NCI-H1930 (cell line): ENCODE measurements at regions not wholly inside any gene's neighbourhood (a gene's known extent, or its start where the extent isn't known, plus 50 kb on each side); places are given as distances from the start of the nearest gene placed in this dataset.
"Not testable (repeated sequence)": the region's sequence is repeated elsewhere in the genome, so short reads cannot be mapped to it uniquely, and the experiment has no call there.

Source experiments
- DNase-seq, 2 experiments: peaks; one replicate each; lab custom pipeline; 2025; lab: John Stamatoyannopoulos, UW

DNA sequence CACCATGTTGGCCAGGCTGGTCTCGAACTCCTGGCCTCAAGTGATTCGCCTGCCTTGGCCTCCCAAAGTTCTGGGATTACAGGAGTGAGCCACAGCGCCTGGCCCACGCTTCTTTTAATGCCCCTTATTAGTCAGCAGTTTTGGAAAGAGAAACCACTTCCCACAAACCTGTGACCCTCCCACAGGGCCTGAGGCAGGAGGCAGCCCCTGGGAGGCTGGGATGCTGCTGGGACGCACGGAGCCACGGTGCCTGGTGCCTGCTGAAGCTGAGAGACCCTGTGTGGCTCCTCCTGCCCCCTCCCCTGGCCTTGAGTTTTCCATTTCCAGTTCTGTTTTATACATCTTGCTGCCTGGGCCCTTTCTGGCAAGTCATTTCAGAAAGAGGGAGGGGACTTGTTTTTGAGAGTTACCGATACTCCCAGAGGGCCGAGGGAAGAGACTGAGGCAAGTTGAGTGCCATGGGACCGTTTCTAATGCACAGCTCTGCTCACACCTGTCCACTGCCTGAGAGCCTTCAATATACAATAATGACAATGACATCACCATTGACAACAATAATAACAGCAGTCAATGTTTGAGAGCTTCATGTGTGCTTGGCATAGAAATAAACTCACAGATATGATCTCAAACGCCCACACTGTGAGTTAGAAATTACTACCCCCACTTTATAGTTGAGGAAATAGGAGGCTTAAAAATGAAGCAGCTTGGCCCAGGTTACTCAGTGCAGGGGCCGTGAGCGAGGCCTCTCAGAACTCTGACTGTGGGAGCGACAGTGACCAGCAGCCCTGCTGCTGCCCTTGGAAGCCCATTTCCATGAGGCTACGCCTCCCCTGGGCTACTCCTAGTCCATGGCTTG lies 78.1 kb upstream of the YWHAQ start:
- no peak for DNase-seq

DNA sequence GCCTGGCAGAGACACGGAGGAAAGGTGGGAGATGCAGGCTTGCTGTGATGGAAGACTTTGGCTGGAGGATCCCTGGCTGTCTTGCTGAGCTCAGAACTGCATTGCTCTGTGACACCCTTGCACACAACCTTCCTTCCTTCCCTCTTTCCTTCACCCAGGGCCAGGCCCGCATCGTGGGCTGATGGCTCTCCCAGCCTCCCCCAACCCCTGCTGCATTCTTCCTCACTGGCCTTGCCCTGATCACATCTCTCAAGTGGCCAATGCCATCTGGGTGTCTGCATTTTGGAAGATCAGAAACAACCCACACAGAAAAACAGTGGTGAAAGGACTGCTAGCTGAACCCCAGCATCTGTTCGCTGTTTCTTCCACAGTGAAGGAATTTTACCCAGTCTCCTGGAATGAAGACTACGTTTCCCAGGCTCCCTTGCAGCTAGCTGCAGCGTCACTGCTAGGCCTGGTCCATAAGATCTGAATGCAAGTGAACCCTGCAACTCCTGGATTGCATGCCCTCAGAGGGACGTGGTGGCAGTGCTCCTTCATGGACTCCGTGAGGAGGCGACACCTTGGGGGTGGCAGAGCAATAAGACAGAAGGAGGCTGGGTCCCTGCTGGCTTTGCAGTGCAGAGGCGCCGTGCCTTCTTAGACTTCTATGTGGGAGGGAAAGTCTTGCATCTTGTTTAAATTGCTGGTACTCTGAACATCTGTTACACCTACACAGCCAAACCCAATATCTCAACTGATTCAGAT lies 78.9 kb upstream of the YWHAQ start:
- no peak for DNase-seq

DNA sequence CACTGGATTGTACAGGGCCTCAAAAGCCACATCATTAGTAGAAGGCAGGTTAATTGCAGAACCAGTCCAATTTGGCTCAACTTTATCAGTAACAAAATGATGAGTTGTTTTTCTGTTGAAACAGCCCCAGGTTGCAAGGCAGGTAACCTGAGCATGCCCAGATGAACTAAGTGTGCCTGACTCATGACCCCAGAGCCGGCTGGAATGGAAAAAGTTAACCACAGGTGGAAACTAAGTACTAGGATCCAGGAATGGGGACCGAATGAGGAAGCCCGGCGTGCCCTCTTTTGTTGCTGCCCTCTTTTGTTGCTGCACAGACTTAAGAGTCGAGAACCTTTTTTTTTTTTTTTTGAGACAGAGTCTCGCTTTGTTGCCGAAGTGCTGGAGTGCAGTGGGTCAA lies 79.5 kb upstream of the YWHAQ start:
- DNase-seq: no peak

DNA sequence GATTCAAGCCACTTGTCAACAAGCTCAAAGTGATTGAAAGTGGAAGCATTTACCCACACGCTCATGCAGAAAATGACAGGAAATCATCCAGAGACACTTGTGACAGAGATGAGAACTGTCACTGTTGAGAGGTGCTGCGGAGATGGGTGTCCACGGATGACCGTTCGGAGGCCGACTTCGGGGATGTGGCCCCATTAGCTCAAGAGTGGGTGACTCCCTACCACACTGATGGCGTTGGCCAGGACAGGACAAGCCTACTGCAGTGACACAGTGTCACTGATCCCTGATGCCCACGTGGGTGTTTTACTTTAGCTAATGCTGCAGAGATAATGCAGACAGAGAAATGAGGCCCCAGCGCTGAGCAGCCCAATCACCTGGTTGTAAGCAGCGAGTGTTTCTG lies 81.5 kb upstream of the YWHAQ start:
- DNase-seq: no peak

DNA sequence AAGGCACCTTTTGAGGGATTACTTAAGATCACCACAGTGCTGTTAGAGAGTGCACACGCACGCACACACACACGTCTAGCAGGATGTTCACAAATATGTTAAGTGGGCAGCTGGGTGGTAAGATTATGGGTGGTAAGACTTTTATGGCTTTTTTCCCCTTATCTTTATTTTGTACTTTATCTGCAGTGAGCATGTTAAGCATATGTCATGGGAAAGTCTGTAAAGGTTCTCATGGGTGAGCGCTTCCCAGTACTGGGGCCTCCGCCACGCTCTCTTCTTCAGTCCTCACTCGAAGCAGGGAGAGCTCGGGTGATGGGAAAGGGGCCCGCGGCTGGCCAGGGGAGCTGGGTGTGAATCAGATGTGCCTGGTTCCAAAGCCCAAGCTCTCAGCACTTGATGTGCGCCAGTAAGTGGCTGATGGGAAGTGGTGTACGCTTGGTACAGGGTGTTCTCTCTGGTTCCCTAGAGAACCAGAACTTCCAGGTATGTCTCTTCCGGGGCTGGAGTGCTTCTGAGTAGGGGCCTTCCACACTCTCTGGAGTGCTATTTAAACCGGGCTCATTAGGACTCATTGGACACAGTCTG lies 83.9 kb upstream of the YWHAQ start:
- no peak for DNase-seq

DNA sequence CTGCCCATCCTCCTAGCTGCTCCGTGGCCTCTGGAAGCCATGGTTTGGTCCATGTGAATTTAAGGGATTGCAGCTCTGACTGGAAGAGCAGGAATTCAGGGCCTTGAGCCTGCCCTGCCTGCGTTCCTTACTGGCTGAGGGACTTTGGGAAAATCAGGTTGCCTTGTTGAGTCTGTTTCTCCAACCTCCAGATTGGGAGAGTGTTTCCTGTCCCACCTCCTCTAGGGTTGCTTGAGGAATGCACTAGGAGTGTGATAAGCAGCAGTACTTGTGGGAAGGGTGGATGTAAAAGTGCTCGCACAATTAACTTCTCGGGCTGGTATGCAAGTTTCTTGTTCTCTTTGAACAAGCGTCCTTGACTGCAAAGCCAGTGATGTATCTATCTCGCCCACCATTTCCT lies 84.4 kb upstream of the YWHAQ start:
- DNase-seq: no peak

DNA sequence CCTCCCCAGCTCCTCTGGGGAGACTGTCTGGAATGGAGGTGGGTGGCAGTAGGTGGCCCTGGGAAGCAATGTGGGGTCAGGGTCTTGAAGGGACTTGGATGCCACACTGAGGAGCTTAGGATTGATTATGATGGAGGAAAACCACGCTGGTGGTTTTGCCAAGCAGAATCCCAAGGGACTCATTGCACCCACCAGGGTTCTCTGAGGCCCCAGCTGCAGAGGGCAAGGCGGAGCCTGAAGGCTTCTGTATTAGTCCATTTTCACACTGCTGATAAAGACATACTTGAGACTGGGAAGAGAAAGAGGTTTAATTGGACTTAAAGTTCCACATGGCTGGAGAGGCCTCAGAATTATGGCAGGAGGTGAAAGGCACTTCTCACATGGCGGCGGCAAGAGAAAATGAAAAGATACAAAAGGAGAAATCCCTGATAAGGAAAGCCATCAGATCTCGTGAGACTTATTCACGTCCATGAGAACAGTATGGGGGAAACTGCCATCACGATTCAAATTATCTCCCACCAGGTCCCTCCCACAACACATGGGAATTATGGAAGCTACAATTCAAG lies 87.2 kb upstream of the YWHAQ start:
- DNase-seq: no peak

DNA sequence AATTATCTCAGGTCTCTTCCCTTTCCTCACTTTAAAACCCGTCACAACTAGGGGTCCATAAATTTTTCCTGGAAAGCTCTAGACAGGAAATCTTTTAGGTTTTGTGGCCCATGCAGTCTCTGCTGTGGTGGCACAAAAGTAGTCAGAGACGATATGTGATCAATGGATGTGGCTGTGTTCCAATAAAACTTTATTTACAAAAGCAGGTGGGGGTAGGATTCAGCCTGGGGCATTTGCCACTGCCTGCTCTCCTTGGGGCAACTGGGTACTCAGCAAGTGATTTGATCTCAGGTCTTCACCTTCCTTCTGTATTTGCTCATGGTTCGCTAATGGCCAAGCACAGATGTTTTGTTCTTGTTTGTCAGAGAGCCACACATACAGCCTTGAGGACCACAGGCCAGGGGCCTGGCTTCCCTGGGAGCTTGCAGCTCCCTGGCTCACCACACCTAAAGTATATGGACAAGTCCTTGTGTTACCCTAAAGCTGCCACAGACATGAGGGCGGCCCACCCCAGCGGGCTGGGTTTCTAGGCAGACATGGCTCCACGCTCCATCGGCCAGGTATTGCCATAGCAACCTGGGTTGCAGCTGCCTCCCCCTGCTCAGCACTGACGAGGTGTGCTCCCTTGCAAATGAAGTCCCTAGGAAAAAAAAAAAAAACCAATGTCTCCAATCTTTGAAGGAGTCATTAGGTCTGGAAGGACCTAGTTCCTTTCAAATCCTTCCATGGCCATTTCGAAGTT lies 89.7 kb upstream of the YWHAQ start:
- DNase-seq: no peak

DNA sequence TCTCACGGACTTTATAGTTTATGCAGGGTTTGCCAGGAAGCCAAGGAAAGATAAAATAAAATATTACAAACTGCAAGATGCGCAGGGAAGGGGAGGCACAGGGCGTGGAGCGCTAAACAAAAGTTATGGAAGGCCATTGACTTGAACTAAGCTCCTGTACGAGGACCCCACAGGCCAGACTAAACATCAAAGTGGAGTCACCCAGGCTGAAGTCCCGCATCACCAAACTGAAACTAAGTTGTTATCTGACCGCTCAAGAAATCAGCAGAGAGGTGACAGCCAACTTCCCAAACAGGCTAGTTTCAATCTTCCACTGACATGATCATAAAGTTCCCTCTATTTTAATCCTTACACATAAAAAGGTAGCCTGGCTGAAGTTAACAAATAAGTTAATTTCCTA lies 90.5 kb upstream of the YWHAQ start:
- no peak for DNase-seq

DNA sequence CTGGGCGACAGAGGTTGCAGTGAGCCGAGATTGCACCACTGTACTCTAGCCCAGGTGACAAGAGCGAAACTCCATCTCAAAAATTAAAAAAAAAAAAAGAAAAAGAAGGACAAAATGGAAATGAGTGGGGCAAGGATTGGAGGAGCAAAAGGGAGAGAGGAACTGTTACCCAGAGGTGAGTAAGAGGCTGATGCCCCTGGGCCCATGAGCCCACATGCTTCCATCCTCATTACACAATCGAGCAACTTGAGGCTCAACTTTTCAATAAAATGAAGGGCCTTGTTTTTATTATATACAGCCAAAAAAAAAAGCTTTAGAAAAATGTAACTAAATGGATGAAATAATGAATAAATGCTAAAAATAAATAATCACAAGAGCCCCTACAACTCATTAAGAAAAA lies 91.7 kb upstream of the YWHAQ start:
- no peak for DNase-seq

DNA sequence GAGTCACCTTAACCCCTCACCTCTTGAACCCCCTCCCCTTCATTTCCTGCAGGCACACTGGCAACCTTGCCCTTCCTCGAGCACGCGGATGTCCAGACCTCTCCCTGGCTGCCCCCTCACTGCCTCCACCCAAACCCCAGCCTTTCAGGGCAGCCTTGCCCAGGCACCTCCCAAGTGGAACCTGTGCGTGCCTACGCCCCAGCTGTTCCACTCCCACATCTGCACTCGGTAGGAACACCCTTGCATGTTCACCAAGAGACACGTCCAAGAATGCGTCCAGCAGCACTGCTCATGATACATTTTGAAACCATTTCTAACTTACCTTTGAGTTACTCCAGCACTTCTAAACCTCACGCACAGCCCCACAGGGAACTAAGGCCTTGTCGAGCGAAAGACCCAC lies 93.8 kb upstream of the YWHAQ start:
- no peak for DNase-seq

DNA sequence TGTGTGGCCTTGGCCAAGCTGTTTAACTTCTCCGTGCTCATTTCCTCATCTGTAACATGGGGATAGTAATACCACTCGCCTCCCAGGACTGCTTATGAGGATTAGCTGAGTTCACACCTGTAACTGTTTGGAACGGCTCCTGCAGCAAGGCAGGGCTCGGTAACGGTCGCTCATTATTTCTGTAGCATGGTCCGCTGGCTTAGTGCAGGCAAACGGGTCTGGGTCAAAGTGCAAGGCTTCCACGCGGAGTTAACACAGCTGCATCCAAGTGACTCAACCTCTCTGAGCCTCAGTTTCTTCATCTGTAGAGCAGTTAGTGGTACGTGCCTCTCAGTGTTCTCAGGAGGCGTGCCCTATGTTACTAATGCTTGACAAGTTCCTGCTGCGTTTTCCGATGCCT lies 94.3 kb upstream of the YWHAQ start:
- no peak for DNase-seq

DNA sequence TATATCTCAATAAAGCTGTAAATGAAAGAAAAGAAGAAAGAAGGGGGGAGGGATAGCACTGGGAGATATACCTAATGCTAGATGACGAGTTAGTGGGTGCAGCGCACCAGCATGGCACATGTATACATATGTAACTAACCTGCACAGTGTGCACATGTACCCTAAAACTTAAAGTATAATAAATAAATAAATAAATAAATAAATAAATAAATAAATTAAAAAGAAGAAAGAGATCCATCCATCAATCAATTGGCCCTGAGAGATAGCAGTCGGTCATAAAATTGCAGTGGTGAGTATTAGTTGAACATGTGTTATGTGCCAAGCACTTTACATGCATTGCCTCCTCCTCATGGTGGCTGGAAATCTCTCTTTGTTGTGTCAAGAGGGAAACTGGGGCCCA lies 95.2 kb upstream of the YWHAQ start:
- DNase-seq: not testable (repeated sequence)

DNA sequence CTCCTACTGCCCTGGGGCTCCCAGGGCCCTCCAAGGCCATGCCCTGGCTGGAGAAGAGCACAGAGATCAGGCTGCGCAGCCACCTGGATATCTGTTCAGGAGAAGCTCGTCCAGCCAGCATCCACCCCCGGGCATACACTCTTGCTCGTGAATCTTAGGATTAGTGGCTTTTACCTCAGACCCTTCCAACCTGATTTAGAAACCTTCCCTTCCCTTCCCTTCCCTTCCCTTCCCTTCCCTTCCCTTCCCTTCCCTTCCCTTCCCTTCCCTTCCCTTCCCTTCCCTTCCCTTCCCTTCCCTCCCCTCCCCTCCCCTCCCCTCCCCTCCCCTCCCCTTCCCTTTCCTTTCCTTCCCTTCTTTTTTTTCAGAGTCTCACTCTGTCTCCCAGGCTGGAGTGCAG lies 99.7 kb upstream of the YWHAQ start:
- not testable (repeated sequence) for DNase-seq

DNA sequence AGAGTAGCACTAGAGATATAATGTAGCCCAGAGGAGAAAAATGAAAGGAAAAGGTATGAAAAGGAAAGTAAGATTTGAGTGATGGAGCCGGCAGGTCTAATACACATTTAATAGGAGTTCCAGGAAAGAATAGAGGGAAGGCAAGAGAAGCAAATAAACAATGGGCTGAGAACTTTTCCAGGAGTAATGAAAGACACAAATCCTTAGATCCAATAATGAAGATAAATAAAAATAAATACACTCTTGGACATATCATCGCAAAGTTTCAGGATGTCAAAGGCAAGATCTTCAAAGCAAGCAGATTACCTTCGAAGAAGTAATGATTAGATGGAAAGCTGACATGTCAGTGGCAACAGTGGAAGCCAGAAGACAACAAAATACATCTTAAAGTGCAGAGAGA lies 102.0 kb upstream of the YWHAQ start:
- DNase-seq: no peak

DNA sequence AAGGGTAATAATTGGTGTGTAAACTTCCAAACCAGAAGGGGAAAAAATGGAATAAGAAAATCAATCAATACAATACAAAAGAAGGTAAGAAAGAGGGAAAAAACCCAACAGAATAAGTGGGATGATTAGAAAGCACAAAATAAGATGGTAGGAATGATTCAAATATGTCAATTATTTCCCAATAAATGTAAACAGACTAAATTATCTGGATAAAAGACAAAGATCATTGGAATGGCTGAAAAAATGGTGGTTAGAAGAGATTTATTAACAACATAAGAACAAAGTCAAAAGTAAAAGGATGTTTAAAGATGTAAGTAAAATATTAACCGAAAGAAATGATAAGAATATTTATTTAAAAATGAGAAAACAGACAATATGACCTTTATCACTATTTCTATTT lies 103.5 kb upstream of the YWHAQ start:
- DNase-seq: no peak

DNA sequence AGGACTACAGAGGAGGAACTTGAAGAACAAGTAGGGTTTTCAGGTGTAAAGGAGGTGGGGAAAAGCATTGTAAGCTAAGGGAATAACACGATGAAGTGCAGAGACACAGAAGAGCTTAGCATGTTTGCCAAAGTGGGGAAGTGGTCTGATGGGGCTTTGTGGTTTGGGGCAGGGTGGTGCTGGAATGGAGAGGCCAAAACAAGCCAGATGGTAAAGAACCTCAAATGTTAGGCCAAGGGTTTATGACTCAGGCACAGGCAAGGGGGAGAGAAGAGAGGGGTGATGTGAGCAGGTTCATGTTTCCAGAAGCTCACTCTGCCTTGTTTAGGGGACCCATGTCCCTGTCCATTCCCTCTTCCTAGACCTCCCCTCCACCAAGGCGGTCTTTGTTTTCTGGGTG lies 104.5 kb upstream of the YWHAQ start:
- DNase-seq: no peak

DNA sequence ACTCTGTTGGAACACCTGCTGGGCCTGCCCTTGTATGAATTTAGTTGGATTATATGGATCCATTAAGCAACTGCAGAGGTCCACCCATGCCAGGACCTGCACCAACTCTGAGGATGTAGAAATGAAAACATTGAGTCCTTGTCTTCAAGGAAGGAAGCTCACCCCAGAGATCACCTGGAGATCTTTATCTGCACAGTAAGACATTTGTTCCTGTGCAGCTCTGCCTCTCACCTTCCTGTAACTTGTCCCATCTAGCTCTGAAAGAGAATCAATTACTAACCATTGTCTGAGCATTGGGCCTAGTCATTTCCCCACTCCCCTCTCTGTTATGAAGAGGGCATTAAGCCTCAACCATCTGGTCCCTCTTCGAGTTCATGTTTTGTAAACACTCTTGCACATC lies 105.2 kb upstream of the YWHAQ start:
- no peak for DNase-seq

DNA sequence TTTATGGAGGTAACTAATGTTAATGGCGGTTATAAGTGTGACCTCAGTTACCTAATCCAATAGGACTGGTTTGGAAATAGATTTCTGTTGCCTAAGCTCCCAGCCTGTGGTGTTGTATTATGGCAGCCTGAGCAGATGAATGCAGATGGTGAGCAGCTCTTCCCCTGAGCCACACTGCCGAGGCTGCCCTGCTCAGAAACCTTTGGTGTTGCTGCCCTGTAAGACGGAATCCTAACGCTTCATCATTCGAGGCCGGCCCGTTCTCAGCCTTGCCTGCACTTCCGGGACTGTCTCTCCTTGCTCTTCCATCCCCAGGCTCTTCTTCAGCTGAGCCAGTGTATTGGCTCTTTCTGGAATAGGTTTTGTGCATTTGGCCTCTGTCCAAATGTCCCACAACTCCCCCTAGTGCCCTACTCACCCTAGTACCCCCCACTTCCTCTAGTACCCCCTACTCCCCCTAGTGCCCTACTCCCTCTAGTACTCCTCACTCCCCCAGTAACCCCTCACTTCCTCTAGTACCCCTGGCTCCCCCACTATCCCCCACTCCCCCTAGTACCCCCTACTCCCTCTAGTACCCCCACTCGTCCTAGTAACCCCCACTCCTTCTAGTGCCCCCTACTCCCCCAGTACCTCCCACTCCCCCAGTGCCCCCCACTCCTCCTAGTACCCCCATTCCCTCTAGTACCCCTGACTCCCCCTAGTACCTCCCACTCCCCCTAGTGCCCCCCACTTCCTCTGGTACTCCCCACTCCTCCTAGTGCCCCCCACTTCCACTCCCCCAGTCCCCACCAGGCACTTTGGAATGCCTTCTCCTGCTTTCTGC lies 106.0 kb upstream of the TAF1B start:
- DNase-seq: no peak

DNA sequence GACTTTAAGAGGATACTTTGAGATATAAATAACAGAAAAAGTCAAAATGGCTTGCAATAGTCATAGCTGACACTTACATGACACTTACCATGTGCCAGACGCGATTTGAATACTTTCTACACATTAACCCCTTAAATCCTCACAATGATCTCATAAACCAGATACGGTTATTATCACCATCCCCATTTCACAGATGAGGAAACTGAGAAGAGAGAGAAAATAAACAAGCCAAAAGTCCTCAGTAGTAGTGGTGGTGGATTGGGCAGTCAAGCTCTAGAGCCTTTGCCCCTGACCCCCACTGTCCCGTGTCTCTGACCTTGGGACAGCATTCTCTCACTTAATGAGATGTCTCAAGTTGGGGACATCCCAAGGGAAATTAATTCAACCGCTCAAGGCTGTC lies 105.2 kb upstream of the TAF1B start:
- DNase-seq: no peak
